ENCODE measurements at regions not wholly inside any gene's neighbourhood (a gene's known extent, or its start where the extent isn't known, plus 50 kb on each side); places are given as distances from the start of the nearest gene placed in this dataset.
"Not testable (repeated sequence)": the region's sequence is repeated elsewhere in the genome, so short reads cannot be mapped to it uniquely, and the experiment has no call there.

DNA sequence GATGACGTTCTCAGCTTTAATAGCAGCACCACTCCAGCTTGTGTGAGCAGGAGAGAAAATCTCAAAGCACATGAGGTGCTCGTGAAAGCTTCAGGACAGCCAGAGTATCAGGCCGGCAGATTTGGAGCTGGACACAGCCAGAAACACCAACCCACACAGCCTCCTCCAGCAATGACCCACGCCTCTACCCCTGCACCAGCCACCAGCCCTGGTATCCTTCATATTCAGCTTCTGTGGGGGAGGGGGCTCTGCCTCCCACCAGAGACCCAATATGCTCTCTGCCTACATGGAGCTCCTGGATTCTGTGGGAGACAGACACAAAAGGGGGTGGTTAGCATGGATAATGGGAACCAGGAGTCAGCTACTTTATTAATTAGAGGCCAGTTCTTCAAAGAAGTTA lies 133.6 kb upstream of the FMN2 start:
- DNase-seq (ENCODE audit: low read depth in 4 of 4, low spot score in 2 of 4) = no peak

GRCh38 chr1:239960366-239960765 lies 131.3 kb upstream of the FMN2 start:
- no peak for DNase-seq (ENCODE audit: low read depth in 4 of 4, low spot score in 2 of 4)

DNA sequence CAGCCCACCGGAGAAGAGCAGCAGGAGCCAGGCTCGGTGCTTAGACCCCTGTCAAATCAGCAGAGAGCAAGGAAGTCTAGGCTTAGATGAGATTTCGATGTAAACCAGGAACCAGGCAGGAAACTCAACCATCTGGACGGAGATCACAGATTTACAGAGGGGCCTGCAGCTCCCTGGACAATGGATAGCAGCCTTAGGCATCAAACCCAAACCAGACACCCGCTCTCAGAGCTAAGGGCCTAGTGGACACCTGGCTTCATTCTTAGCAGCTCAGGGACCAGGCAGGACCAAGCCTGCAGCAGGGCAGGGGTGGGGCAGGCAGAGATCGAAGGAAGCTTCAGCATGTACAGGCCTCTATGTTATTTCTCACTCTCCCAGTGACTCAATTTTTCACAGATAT lies 127.8 kb upstream of the FMN2 start:
- DNase-seq (ENCODE audit: low read depth in 4 of 4, low spot score in 2 of 4) = no peak

DNA sequence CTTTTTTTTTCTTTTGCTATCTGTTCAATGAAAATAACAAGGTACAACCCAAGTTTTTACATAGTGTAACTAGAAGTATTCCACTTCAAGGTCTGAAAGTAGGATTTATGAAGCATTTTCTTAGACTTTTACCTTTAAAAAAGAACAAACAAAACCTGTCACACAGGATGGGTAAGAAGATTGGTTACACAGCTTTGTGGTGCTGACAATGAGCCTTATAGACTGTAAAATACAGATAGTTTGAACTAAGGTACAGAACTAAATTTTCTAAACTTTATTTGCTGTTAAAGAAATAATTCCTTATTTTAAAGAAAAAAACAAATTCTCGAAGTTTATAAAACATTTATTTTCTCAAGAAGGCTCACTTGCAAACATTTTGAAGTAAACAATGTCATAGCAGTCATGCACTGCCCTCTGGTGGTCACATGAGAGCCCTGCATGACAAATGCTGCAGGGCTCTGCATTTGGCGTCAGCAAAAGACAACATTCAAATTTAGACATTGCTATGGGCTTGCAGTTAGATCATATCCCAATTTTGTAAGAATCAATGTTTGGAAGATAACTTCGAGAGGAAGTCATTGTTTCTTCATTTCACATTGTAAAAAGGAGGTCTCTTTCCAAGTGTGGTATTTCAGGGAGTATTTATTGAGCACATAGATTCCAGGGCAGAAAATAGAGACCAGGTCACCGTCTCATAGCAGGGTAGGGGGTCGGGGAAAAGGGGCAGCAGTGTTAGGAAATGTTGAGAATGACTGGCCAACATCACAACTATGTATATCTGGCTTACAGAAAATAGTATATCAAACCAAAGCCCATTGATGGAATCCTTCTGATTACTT lies 115.3 kb upstream of the FMN2 start:
- peak in 1 of 4 donors; percentile 49 for DNase-seq (ENCODE audit: low read depth in 4 of 4, low spot score in 2 of 4)

- no peak for DNase-seq (ENCODE audit: low read depth in 4 of 4, low spot score in 2 of 4)
Observed at GRCh38 chr1:239977416-239977815, 114.3 kb upstream of the FMN2 start.

DNA sequence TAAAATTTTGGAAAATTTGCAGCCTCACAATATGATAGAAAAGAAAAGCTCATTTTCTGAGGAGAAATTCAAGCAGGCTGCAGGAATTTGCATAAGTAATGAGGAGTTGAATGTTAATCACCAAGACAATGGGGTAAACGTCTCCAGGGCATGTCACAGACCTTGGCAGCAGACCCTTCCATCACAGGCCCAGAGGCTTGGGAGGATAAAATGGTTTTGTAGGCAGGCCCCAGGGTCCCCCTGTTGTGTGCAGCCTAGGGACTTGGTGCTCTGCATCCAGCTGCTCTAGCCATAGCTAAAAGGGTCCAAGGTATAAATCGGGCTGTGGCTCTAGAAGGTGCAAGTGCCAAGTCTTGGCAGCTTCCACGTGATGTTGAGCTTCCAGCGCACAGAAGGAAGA lies 112.2 kb upstream of the FMN2 start:
- no peak for DNase-seq (ENCODE audit: low read depth in 4 of 4, low spot score in 2 of 4)

- no peak for DNase-seq (ENCODE audit: low read depth in 4 of 4, low spot score in 2 of 4)
Observed at GRCh38 chr1:239982762-239983161, 108.9 kb upstream of the FMN2 start.

DNA sequence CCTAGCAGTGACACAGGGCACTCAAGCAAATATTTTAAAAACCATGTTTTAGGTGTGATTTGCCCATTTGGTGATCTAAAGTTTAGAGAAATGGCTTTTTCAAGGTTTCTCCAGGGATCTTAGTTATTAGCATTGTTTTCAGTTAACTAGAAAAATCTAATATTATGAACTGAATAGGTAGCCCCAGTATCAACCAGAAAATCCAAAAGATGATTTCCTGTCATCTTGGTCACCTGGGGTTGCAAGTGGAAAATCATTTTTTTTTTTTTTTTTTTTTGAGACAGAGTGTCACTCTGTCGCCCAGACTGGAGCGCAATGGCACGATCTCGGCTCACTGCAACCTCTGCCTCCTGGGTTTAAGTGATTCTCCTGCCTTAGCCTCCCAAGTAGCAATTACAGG lies 106.6 kb upstream of the FMN2 start:
- no peak for DNase-seq (ENCODE audit: low read depth in 4 of 4, low spot score in 2 of 4)

DNA sequence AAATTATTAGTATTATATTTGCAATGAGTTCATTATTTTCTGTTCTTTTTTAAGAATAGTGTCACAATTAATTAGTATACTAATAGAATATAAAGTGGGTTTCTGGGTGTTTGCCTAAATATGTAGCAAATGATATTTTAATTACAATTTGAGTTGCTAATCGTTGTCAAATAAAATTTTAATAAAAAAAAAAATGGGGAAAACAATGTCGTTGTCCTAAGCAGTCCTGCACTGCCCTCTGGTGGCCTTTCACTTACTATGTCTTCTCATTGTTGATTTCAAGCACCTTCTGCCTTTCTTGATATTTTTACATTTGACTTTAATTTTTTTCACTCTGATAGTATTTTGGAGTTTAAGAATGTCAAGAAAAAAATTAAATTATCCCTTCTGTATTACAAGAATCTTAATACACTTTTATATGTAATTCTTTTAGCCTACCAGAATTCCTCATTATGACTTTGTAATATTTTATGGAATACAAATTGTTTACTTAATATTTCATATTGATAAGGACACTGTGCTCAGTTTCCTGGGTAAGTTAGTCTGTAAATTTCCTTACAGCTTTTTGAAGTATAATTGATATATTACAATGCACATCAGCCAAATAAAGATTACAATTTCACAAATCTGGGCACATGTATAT lies 104.5 kb upstream of the FMN2 start:
- no peak for DNase-seq (ENCODE audit: low read depth in 4 of 4, low spot score in 2 of 4)

- no peak for DNase-seq (ENCODE audit: low read depth in 4 of 4, low spot score in 2 of 4)
Observed at GRCh38 chr1:239989990-239990389, 101.7 kb upstream of the FMN2 start.

DNA sequence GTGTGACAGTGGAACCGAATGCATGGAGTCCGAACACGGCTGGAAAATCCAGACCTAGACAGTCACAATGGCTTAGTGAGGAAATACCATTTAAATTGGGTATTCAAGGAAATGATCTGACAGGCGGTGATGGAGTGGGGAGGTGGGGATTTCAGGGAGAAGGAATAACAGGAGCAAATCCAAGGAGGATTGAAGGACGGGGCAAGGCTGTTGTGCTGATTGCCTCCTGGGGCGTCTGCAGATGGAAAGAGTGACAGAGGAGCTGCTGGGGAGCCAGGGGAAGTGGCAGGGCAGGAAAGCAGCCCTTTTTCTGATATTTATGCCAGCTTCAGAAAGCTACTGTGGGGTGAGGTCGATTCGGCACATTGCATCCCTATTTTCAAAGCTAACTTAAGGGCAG lies 99.1 kb upstream of the FMN2 start:
- DNase-seq (ENCODE audit: low read depth in 4 of 4, low spot score in 2 of 4) = not testable (repeated sequence)

DNA sequence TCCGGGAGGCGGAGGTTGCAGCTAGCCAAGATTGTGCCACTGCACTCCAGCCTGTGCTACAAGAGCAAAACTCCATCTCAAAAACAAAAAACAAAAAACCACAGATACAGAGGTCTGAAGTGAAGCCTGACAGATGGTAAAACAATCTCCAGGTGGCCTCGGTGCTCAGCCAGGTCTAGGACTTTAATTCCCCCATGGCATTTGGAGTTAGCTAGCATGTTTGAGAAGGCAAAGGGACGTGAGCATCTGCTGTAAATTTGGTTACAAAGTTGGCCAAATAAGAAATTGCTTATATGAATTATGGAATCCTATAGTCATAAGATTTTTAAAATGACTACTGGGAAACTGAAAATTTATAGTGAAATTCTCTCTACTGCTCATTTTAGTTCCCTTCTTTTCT lies 98.3 kb upstream of the FMN2 start:
- no peak for DNase-seq (ENCODE audit: low read depth in 4 of 4, low spot score in 2 of 4)

GRCh38 chr1:239995281-239995680 lies 96.4 kb upstream of the FMN2 start:
- no peak for DNase-seq (ENCODE audit: low read depth in 4 of 4, low spot score in 2 of 4)

DNA sequence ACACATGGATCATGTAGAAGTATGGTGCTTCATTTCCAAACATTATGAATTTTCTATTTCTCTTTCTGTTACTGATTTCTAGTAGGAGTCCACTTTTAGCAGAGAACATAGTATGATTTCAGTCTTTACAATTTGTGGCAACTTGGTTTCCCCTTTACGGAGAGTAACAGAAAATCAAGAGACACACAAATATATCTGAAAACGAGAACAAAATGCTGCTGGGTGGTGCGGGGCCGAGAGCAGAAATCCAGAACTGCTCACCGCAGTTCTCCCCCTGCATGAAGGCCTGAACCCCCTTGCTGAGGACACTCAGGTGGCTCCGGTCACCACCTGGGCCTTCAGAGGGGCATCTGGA lies 94.5 kb upstream of the FMN2 start:
- no peak for DNase-seq (ENCODE audit: low read depth in 4 of 4, low spot score in 2 of 4)

GRCh38 chr1:239997515-239998311 lies 94.0 kb upstream of the FMN2 start:
- DNase-seq (ENCODE audit: low read depth in 4 of 4, low spot score in 2 of 4) = no peak

- no peak for DNase-seq (ENCODE audit: low read depth in 4 of 4, low spot score in 2 of 4)
Observed at GRCh38 chr1:239998312-239998649, 93.4 kb upstream of the FMN2 start.

- DNase-seq (ENCODE audit: low read depth in 4 of 4, low spot score in 2 of 4) = no peak
Observed at GRCh38 chr1:239999170-239999569, 92.5 kb upstream of the FMN2 start.

DNA sequence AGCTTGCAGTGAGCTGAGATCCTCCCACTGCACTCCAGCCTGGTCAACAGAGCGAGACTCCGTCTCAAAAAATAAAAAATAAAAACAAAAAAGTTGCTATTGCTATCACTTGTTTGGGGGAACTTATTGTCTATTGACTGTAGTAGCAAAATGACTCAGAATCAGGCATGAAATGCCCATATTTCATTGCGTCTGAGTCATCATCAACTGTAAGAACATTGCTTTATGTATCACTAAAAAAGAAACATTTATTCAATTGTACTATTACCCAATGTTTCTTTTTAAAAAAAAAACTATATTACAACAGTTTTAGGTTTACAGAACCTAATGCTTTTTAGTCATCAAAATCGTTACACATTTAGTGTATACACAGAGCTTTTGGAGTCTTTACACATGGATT lies 91.0 kb upstream of the FMN2 start:
- DNase-seq (ENCODE audit: low read depth in 4 of 4, low spot score in 2 of 4) = no peak

- no peak for DNase-seq (ENCODE audit: low read depth in 4 of 4, low spot score in 2 of 4)
Observed at GRCh38 chr1:240001177-240001740, 90.4 kb upstream of the FMN2 start.

DNA sequence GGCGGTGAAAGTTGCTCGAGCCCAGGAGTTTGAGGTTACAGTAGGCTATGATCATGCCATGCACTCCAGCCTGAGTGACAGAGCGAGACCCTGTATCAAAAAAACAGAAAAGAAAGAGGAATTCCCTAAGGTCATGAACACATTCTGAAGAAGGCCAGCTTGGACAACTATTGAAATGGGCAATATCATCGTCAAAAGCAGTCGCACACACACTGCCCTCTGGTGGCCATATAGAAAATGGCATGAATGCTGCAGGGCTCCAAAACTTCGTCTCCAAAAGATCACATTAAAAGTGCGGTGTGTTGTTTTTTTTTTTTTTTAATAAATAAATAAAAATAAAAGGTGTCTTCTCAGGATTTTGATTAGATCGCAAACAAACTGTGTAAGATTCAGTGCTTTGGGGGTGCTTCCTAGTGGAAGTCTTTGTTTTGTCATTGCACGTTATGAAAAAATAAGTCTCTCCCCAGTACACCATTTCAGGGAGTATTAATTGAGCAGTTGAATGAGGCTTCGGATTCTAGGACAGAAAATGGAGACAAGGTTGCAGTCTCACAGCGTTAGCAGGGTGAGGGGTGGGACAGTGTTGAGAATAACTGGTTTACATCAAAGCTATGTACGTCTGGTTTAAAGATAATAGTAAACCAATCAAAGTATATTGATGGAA lies 87.5 kb upstream of the FMN2 start:
- DNase-seq (ENCODE audit: low read depth in 4 of 4, low spot score in 2 of 4) = no peak

All from left renal cortex interstitium (tissue), 4 donors.